Endothelial cell of umbilical vein (primary cell): ENCODE measurements at regions not wholly inside any gene's neighbourhood (a gene's known extent, or its start where the extent isn't known, plus 50 kb on each side); places are given as distances from the start of the nearest gene placed in this dataset.

ENCODE experiments used
- EZH2 ChIP-seq: IDR thresholded peaks from 2 replicates; pipeline ENCODE4 v1.6.1; 2012; ENCODE audit warnings: borderline replicate concordance, low read depth, mild to moderate bottlenecking, moderate library complexity, low read length, inconsistent platforms; ENCODE audit not compliant: severe bottlenecking
- FOS ChIP-seq: IDR thresholded peaks from 2 replicates; pipeline ENCODE4 v1.6.1; 2011; ENCODE audit warnings: mild to moderate bottlenecking, low read length, moderate library complexity, borderline replicate concordance; ENCODE audit not compliant: insufficient read depth
- MYC ChIP-seq: IDR thresholded peaks from one replicate; pipeline ENCODE4 v1.6.1; 2011; ENCODE audit warnings: mild to moderate bottlenecking, low read depth, low read length
- POLR2A ChIP-seq: IDR thresholded peaks from 2 replicates; pipeline ENCODE4 v1.6.1; 2012; ENCODE audit warnings: low read depth, mild to moderate bottlenecking, control low read depth, low read length
- POLR2AphosphoS5 ChIP-seq: IDR thresholded peaks from 2 replicates; pipeline ENCODE4 v1.6.1; 2012; ENCODE audit warnings: low read depth, mild to moderate bottlenecking, control low read depth, low read length, moderate library complexity; ENCODE audit not compliant: insufficient read depth
- TF ChIP-seq, protein P1 (sequence below), 2 donors: IDR thresholded peaks; 1 replicate in 1 of 2; 2 replicates in 1 of 2; pipeline ENCODE4 v1.5.1; 2011; ENCODE audit warnings: low read length in 2 of 2, mild to moderate bottlenecking in 2 of 2, moderate library complexity in 2 of 2, control low read depth in 1 of 2, inconsistent platforms in 1 of 2, low read depth in 1 of 2; ENCODE audit not compliant: insufficient read depth in 1 of 2; ENCODE audit errors: extremely low read depth in 1 of 2
- TF ChIP-seq, protein P2 (sequence below): IDR thresholded peaks from 2 replicates; pipeline ENCODE4 v1.6.1; 2011; ENCODE audit not compliant: insufficient read depth, insufficient read length

DNA sequence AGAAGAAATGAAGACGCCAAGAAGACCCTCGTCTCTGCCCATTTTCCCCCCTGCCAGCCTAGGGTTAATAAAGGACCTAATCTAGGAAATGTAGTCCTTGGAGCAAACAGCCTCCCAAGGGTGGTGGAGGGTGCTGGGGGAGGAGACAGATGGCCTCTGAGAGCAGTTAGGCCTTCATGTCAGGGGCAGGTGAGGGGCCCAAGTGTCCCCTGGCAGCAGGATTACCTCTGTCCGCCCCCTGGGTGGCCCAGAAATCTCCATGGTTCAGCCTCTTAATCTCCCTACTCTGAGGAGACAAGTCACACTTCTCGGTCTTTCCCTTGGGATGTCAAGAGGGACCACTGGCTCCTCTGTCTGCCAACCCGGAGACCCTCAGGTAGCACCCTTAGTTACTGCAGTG lies 365.4 kb upstream of the TNRC6C start:
- TF ChIP-seq, protein P1, sequence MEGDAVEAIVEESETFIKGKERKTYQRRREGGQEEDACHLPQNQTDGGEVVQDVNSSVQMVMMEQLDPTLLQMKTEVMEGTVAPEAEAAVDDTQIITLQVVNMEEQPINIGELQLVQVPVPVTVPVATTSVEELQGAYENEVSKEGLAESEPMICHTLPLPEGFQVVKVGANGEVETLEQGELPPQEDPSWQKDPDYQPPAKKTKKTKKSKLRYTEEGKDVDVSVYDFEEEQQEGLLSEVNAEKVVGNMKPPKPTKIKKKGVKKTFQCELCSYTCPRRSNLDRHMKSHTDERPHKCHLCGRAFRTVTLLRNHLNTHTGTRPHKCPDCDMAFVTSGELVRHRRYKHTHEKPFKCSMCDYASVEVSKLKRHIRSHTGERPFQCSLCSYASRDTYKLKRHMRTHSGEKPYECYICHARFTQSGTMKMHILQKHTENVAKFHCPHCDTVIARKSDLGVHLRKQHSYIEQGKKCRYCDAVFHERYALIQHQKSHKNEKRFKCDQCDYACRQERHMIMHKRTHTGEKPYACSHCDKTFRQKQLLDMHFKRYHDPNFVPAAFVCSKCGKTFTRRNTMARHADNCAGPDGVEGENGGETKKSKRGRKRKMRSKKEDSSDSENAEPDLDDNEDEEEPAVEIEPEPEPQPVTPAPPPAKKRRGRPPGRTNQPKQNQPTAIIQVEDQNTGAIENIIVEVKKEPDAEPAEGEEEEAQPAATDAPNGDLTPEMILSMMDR (IDR thresholded peaks at IDR 0.05; ENCODE audit: extremely low read depth in 1 of 2, insufficient read depth in 1 of 2, low read depth in 1 of 2, low read length in 2 of 2) = no peak
- TF ChIP-seq POLR2AphosphoS5 (no peak), MYC (no peak), EZH2 (no peak), POLR2A (no peak), FOS (no peak)
- TF ChIP-seq, protein P2, sequence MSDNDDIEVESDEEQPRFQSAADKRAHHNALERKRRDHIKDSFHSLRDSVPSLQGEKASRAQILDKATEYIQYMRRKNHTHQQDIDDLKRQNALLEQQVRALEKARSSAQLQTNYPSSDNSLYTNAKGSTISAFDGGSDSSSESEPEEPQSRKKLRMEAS = no peak
